HEK293 (cell line): ENCODE measurements at regions not wholly inside any gene's neighbourhood (a gene's known extent, or its start where the extent isn't known, plus 50 kb on each side); places are given as distances from the start of the nearest gene placed in this dataset.

Source experiments
- CTCF ChIA-PET: fragments of 350-600 bp; formaldehyde crosslinking; extraction: SDS; loops from one replicate; lab custom pipeline; 2021; ENCODE audit warnings: antibody characterized with exemption; lab: Yijun Ruan, JAX
- POLR2A ChIA-PET: fragments of 300-600 bp; formaldehyde crosslinking; extraction: SDS; loops from one replicate; lab custom pipeline; 2020; ENCODE audit warnings: antibody characterized with exemption, inconsistent platforms; lab: Yijun Ruan, JAX
- H3K27ac ChIP-seq: fragments of 200-500 bp; sonication (Bioruptor generic); 2 replicates; pipeline ENCODE4 v1.5.1; 2014; ENCODE audit warnings: low read depth, low read length, control low read depth, inconsistent platforms; ENCODE audit errors: extremely low read depth
- H3K36me3 ChIP-seq, 2 experiments: fragments of 200-500 bp in 1 of 2; sonication (Bioruptor generic) in 1 of 2; 1 replicate in 1 of 2; 2 replicates in 1 of 2; pipeline ENCODE4 v1.5.1; 2014 to 2017; ENCODE audit warnings: inconsistent platforms in 2 of 2, low read length in 2 of 2; ENCODE audit not compliant: control insufficient read depth in 2 of 2, insufficient read depth in 1 of 2
- H3K4me1 ChIP-seq: fragments of 200-500 bp; sonication (Bioruptor generic); 2 replicates; pipeline ENCODE4 v1.5.1; 2014; ENCODE audit warnings: mild to moderate bottlenecking, low read length, inconsistent platforms; ENCODE audit not compliant: control insufficient read depth, insufficient read depth
- H3K4me3 ChIP-seq: 2 replicates; pipeline ENCODE4 v1.5.1; 2011; ENCODE audit warnings: low read depth, mild to moderate bottlenecking, control low read depth, low read length, moderate library complexity
- H3K9me3 ChIP-seq: fragments of 200-500 bp; sonication (Bioruptor generic); 2 replicates; pipeline ENCODE4 v1.5.1; 2014; ENCODE audit warnings: low read depth, low read length, inconsistent platforms; ENCODE audit not compliant: control insufficient read depth, insufficient read depth
- BCL11B ChIP-seq: fragments of 450-650 bp; formaldehyde crosslinking; IDR thresholded peaks from 2 replicates; pipeline ENCODE4 v1.5.1; 2016; ENCODE audit warnings: low read depth, missing biosample characterization, missing genetic modification characterization
- GLIS2 ChIP-seq: fragments of 450-650 bp; formaldehyde crosslinking; IDR thresholded peaks from 2 replicates; pipeline ENCODE4 v1.5.1; 2016; ENCODE audit warnings: missing biosample characterization, missing genetic modification characterization
- KLF7 ChIP-seq: fragments of 450-650 bp; formaldehyde crosslinking; IDR thresholded peaks from 2 replicates; pipeline ENCODE4 v1.5.1; 2016; ENCODE audit warnings: missing biosample characterization, missing genetic modification characterization, borderline replicate concordance
- KLF8 ChIP-seq: fragments of 450-650 bp; formaldehyde crosslinking; IDR thresholded peaks from 2 replicates; pipeline ENCODE4 v1.5.1; 2016; ENCODE audit warnings: missing biosample characterization, missing genetic modification characterization
- REST ChIP-seq: fragments of 450-650 bp; formaldehyde crosslinking; IDR thresholded peaks from 2 replicates; pipeline ENCODE4 v1.5.1; 2016; ENCODE audit warnings: missing biosample characterization, missing genetic modification characterization
- SCRT1 ChIP-seq: fragments of 450-650 bp; formaldehyde crosslinking; IDR thresholded peaks from 2 replicates; pipeline ENCODE4 v1.5.1; 2016; ENCODE audit warnings: missing biosample characterization, missing genetic modification characterization, borderline replicate concordance
- WT1 ChIP-seq: fragments of 450-650 bp; formaldehyde crosslinking; IDR thresholded peaks from 2 replicates; pipeline ENCODE4 v1.5.1; 2016; ENCODE audit warnings: missing biosample characterization, missing genetic modification characterization
- YY1 ChIP-seq: fragments of 450-650 bp; formaldehyde crosslinking; IDR thresholded peaks from 2 replicates; pipeline ENCODE4 v1.5.1; 2018; ENCODE audit warnings: missing biosample characterization, missing genetic modification characterization
- ZBTB17 ChIP-seq: fragments of 450-650 bp; formaldehyde crosslinking; IDR thresholded peaks from 2 replicates; pipeline ENCODE4 v1.5.1; 2016; ENCODE audit warnings: missing biosample characterization, missing genetic modification characterization
- ZBTB26 ChIP-seq: fragments of 450-650 bp; formaldehyde crosslinking; optimal IDR thresholded peaks from 2 replicates; pipeline ENCODE3; 2016; ENCODE audit warnings: missing biosample characterization, mild to moderate bottlenecking, missing genetic modification characterization
- ZFP41 ChIP-seq: fragments of 450-650 bp; formaldehyde crosslinking; IDR thresholded peaks from 2 replicates; pipeline ENCODE4 v1.5.1; 2016; ENCODE audit warnings: missing biosample characterization, missing genetic modification characterization, borderline replicate concordance
- ZNF132 ChIP-seq: fragments of 450-650 bp; formaldehyde crosslinking; IDR thresholded peaks from 2 replicates; pipeline ENCODE4 v1.5.1; 2017; ENCODE audit warnings: missing biosample characterization, missing genetic modification characterization, borderline replicate concordance
- ZNF155 ChIP-seq: fragments of 450-650 bp; formaldehyde crosslinking; IDR thresholded peaks from 2 replicates; pipeline ENCODE4 v1.5.1; 2016; ENCODE audit warnings: missing biosample characterization, missing genetic modification characterization
- ZNF214 ChIP-seq: fragments of 450-650 bp; formaldehyde crosslinking; IDR thresholded peaks from 2 replicates; pipeline ENCODE4 v1.5.1; 2017; ENCODE audit warnings: missing biosample characterization, mild to moderate bottlenecking, missing genetic modification characterization, borderline replicate concordance
- ZNF248 ChIP-seq: fragments of 450-650 bp; formaldehyde crosslinking; IDR thresholded peaks from 2 replicates; pipeline ENCODE4 v1.5.1; 2017; ENCODE audit warnings: missing biosample characterization, missing genetic modification characterization
- ZNF341 ChIP-seq: fragments of 450-650 bp; formaldehyde crosslinking; IDR thresholded peaks from 2 replicates; pipeline ENCODE4; 2016; ENCODE audit warnings: low read depth, missing biosample characterization, missing genetic modification characterization
- ZNF488 ChIP-seq: fragments of 450-650 bp; formaldehyde crosslinking; IDR thresholded peaks from 2 replicates; pipeline ENCODE4 v1.5.1; 2016; ENCODE audit warnings: missing biosample characterization, missing genetic modification characterization
- ZNF701 ChIP-seq: fragments of 450-650 bp; formaldehyde crosslinking; IDR thresholded peaks from 2 replicates; pipeline ENCODE4 v1.5.1; 2016; ENCODE audit warnings: missing biosample characterization, missing genetic modification characterization
- ZSCAN30 ChIP-seq: fragments of 450-650 bp; IDR thresholded peaks from 2 replicates; pipeline ENCODE4 v1.5.1; 2018; ENCODE audit warnings: missing biosample characterization, mild to moderate bottlenecking, missing genetic modification characterization, moderate library complexity
- TF ChIP-seq, protein P1 (sequence below): fragments of 450-650 bp; formaldehyde crosslinking; IDR thresholded peaks from 2 replicates; pipeline ENCODE4 v1.5.1; 2016; ENCODE audit warnings: missing biosample characterization, missing genetic modification characterization

GRCh38 chr17:56688151-56688550 lies 94.7 kb downstream of the NOG start:
- POLR2A ChIA-PET: no interaction called here
- no peaks in the 10 kb centered on the region for H3K9me3 ChIP-seq
- H3K36me3 ChIP-seq: no peaks in the 10 kb centered on the region
- CTCF ChIA-PET: interaction anchor here (1.7 kb wide), 1 partner anchor 28 kb away, joined by 7 read pairs; no protein-coding TSS in a partner anchor
- H3K4me1 ChIP-seq: no peaks in the 10 kb centered on the region
- TF ChIP-seq REST (tag by site-specific recombination) (no peak), ZFP41 (tag by site-specific recombination) (no peak), KLF7 (no peak), WT1 (no peak), ZNF488 (tag by site-specific recombination) (no peak), KLF8 (tag by site-specific recombination) (no peak), ZSCAN30 (tag by site-specific recombination) (no peak), YY1 (tag by site-specific recombination) (no peak), BCL11B (tag by site-specific recombination) (no peak), SCRT1 (tag by site-specific recombination) (no peak), ZNF132 (tag by site-specific recombination) (no peak), ZBTB17 (tag by site-specific recombination) (no peak), ZNF155 (tag by site-specific recombination) (no peak), ZBTB26 (tag by site-specific recombination) (no peak), ZNF341 (tag by site-specific recombination) (no peak), ZNF248 (no peak), GLIS2 (tag by site-specific recombination) (no peak), ZNF701 (no peak), ZNF214 (tag by site-specific recombination) (no peak)
- TF ChIP-seq, protein P1, sequence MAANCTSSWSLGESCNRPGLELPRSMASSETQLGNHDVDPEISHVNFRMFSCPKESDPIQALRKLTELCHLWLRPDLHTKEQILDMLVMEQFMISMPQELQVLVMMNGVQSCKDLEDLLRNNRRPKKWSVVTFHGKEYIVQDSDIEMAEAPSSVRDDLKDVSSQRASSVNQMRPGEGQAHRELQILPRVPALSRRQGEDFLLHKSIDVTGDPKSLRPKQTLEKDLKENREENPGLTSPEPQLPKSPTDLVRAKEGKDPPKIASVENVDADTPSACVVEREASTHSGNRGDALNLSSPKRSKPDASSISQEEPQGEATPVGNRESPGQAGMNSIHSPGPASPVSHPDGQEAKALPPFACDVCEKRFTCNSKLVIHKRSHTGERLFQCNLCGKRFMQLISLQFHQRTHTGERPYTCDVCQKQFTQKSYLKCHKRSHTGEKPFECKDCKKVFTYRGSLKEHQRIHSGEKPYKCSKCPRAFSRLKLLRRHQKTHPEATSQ (tag by site-specific recombination): no peak
- no peak overlapping the region for H3K27ac ChIP-seq
- no peak overlapping the region for H3K4me3 ChIP-seq
